Upper lobe of left lung (tissue), 6 donors: ENCODE measurements at regions not wholly inside any gene's neighbourhood (a gene's known extent, or its start where the extent isn't known, plus 50 kb on each side); places are given as distances from the start of the nearest gene placed in this dataset.

Experiments
- ATAC-seq, 2 donors: fragments of 200-7000 bp; cut with Tn5 transposase; one replicate each; pipeline ENCODE4 v1.9.1; 2022; ENCODE audit warnings: mild to moderate bottlenecking in 2 of 2, moderate library complexity in 2 of 2; ENCODE audit not compliant: low FRiP score in 2 of 2
- DNase-seq, 2 donors: peaks; one replicate each; pipeline ENCODE4 v3.0.0-alpha.2; 2019 to 2020
- H3K27ac ChIP-seq, 4 donors: fragments of 200-600 bp; sonication (generic); one replicate each; pipeline ENCODE4 v1.5.1; 2016 to 2019
- H3K27me3 ChIP-seq, 4 donors: fragments of 200-600 bp; sonication (generic); one replicate each; pipeline ENCODE4 v1.5.1; 2017 to 2019
- H3K36me3 ChIP-seq, 4 donors: fragments of 200-600 bp; sonication (generic); one replicate each; pipeline ENCODE4 v1.5.1; 2016 to 2019
- H3K4me1 ChIP-seq, 4 donors: fragments of 200-600 bp; sonication (generic); one replicate each; pipeline ENCODE4 v1.5.1; 2018 to 2019
- H3K4me3 ChIP-seq, 4 donors: fragments of 200-600 bp; sonication (generic); one replicate each; pipeline ENCODE4 v1.5.1; 2017 to 2019; ENCODE audit warnings: mild to moderate bottlenecking in 2 of 4, moderate library complexity in 1 of 4
- H3K9me3 ChIP-seq, 4 donors: fragments of 200-600 bp; sonication (generic); one replicate each; pipeline ENCODE4 v1.5.1; 2018 to 2019
- EP300 ChIP-seq, 4 donors: sonication (generic); formaldehyde crosslinking; IDR thresholded peaks; one replicate each; pipeline ENCODE4 v1.5.1; 2017; ENCODE audit warnings: antibody characterized with exemption in 4 of 4, control low read depth in 2 of 4
- POLR2A ChIP-seq, 4 donors: fragments of 450-650 bp; IDR thresholded peaks; one replicate each; pipeline ENCODE4 v1.5.1; 2016 to 2017; ENCODE audit warnings: antibody characterized with exemption in 4 of 4, mild to moderate bottlenecking in 2 of 4
- POLR2AphosphoS5 ChIP-seq, 2 donors: sonication (generic); formaldehyde crosslinking; IDR thresholded peaks; one replicate each; pipeline ENCODE4 v1.5.1; 2017; ENCODE audit warnings: antibody characterized with exemption in 2 of 2
- WGBS, 2 donors: methylation state at CpG; one replicate each; pipeline ENCODE4 v1.1.5; 2017 to 2018; 5-methylcytosine and 5-hydroxymethylcytosine counted together
- TF ChIP-seq, protein P1 (sequence below), 6 experiments: fragments of 450-650 bp in 4 of 6; fragments of 200-600 bp in 2 of 6; sonication (generic) in 2 of 6; IDR thresholded peaks; one replicate each; pipeline ENCODE4 v1.5.1; 2016 to 2019; ENCODE audit warnings: antibody characterized with exemption in 6 of 6
- donor health status: DM: no; HTN: no; CAD: no; lungs with moderate emphysema.
- donor health status: DM: no; HTN: yes; CAD: no; lungs with severe emphysema.

DNA sequence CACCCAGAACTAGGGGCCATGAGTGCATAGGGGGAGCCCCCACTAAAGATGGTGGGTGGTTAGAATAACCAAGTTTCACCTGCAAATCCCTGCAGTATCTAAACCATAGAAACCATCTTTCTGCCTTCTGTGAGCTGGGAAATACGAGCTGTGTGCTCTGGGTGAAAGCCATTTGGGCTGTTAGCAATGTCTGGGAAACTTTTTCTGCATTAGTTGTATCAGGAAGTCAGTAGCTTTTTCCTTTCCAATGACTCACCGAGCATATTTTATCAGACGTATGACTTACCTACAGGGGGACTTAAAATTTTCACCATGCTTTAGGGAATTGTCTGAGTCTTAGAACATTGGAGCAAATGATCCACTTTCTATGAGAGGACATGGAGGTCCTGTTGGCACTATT lies 584.0 kb downstream of the QKI start:
- Histone ChIP-seq H3K4me1 (no peaks in the 10 kb centered on the region), H3K27ac (no peak overlapping the region), H3K4me3 (no peak overlapping the region), H3K36me3 (no peaks in the 10 kb centered on the region), H3K27me3 (no peaks in the 10 kb centered on the region), H3K9me3 (no peaks in the 10 kb centered on the region)
- WGBS, 2 donors = 74 to 81% methylated on average over 3 of the region's 3 CpGs
- no peak for ATAC-seq
- TF ChIP-seq POLR2A (IDR thresholded peaks at IDR 0.05) (no peak), EP300 (IDR thresholded peaks at IDR 0.05) (no peak), POLR2AphosphoS5 (IDR thresholded peaks at IDR 0.05) (no peak)
- TF ChIP-seq, protein P1, sequence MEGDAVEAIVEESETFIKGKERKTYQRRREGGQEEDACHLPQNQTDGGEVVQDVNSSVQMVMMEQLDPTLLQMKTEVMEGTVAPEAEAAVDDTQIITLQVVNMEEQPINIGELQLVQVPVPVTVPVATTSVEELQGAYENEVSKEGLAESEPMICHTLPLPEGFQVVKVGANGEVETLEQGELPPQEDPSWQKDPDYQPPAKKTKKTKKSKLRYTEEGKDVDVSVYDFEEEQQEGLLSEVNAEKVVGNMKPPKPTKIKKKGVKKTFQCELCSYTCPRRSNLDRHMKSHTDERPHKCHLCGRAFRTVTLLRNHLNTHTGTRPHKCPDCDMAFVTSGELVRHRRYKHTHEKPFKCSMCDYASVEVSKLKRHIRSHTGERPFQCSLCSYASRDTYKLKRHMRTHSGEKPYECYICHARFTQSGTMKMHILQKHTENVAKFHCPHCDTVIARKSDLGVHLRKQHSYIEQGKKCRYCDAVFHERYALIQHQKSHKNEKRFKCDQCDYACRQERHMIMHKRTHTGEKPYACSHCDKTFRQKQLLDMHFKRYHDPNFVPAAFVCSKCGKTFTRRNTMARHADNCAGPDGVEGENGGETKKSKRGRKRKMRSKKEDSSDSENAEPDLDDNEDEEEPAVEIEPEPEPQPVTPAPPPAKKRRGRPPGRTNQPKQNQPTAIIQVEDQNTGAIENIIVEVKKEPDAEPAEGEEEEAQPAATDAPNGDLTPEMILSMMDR (IDR thresholded peaks at IDR 0.05) = no peak
- DNase-seq = no peak

- TF ChIP-seq EP300 (IDR thresholded peaks at IDR 0.05) = no peak
- TF ChIP-seq, protein P1 (IDR thresholded peaks at IDR 0.05) = no peak
- no peak for TF ChIP-seq POLR2AphosphoS5 (IDR thresholded peaks at IDR 0.05)
- no peak for TF ChIP-seq POLR2A (IDR thresholded peaks at IDR 0.05)
- Histone ChIP-seq H3K27me3 (no peaks in the 10 kb centered on the region), H3K9me3 (no peaks in the 10 kb centered on the region), H3K4me3 (no peak overlapping the region), H3K36me3 (no peaks in the 10 kb centered on the region), H3K27ac (no peak overlapping the region), H3K4me1 (no peaks in the 10 kb centered on the region)
- WGBS, 2 donors = 83 to 93% methylated on average over 6 of the region's 6 CpGs
- ATAC-seq = no peak
- no peak for DNase-seq
These were observed 582.0 kb downstream of the QKI start for GRCh38 chr6:163996491-163996890.

GRCh38 chr6:163994566-163994965 lies 580.0 kb downstream of the QKI start:
- Histone ChIP-seq H3K9me3 (no peaks in the 10 kb centered on the region), H3K36me3 (no peaks in the 10 kb centered on the region), H3K27me3 (no peaks in the 10 kb centered on the region), H3K4me3 (no peak overlapping the region), H3K27ac (no peak overlapping the region), H3K4me1 (no peaks in the 10 kb centered on the region)
- DNase-seq = no peak
- TF ChIP-seq POLR2A (IDR thresholded peaks at IDR 0.05) (no peak), EP300 (IDR thresholded peaks at IDR 0.05) (no peak), POLR2AphosphoS5 (IDR thresholded peaks at IDR 0.05) (no peak)
- TF ChIP-seq, protein P1 (IDR thresholded peaks at IDR 0.05) = no peak
- WGBS, 2 donors = 88 to 89% methylated on average over 4 to 5 of the region's 5 CpGs
- no peak for ATAC-seq

- WGBS, 2 donors = 95 to 97% methylated on average over 2 to 6 of the region's 6 CpGs
- no peak overlapping the region for H3K4me3 ChIP-seq
These were observed 578.2 kb downstream of the QKI start for GRCh38 chr6:163992701-163993100.

GRCh38 chr6:163992056-163992455 lies 577.5 kb downstream of the QKI start:
- TF ChIP-seq POLR2AphosphoS5 (IDR thresholded peaks at IDR 0.05) = no peak
- no peak for TF ChIP-seq EP300 (IDR thresholded peaks at IDR 0.05)
- no peak for TF ChIP-seq POLR2A (IDR thresholded peaks at IDR 0.05)
- TF ChIP-seq, protein P1 (IDR thresholded peaks at IDR 0.05) = no peak
- no peaks in the 10 kb centered on the region for H3K27me3 ChIP-seq

More at GRCh38 chr6:163992701-163993100, 578.2 kb downstream of the QKI start:
- TF ChIP-seq POLR2AphosphoS5 (IDR thresholded peaks at IDR 0.05) = no peak
- TF ChIP-seq EP300 (IDR thresholded peaks at IDR 0.05) = no peak
- TF ChIP-seq, protein P1 (IDR thresholded peaks at IDR 0.05) = no peak
- TF ChIP-seq POLR2A (IDR thresholded peaks at IDR 0.05) = no peak
- Histone ChIP-seq H3K27me3 (no peaks in the 10 kb centered on the region), H3K36me3 (no peaks in the 10 kb centered on the region), H3K4me1 (no peaks in the 10 kb centered on the region), H3K27ac (no peak overlapping the region), H3K9me3 (no peaks in the 10 kb centered on the region)
- DNase-seq (no peak), ATAC-seq (no peak)

More at GRCh38 chr6:163992056-163992455, 577.5 kb downstream of the QKI start:
- Histone ChIP-seq H3K36me3 (no peaks in the 10 kb centered on the region), H3K27ac (no peak overlapping the region), H3K9me3 (no peaks in the 10 kb centered on the region), H3K4me1 (no peaks in the 10 kb centered on the region), H3K4me3 (no peak overlapping the region)
- DNase-seq (no peak), ATAC-seq (no peak)
